ENCODE measurements at regions not wholly inside any gene's neighbourhood (a gene's known extent, or its start where the extent isn't known, plus 50 kb on each side); places are given as distances from the start of the nearest gene placed in this dataset.

GRCh38 chr22:19663821-19664355 is 50.4 kb upstream of the SEPTIN5 start:
- H3K4me3 ChIP-seq (replicated peaks in 1 of 4; ENCODE audit: control extremely low read depth in 1 of 4, insufficient read depth in 1 of 4, low read depth in 3 of 4, low read length in 4 of 4) = no peak overlapping the region
- no peaks in the 10 kb centered on the region for H3K36me3 ChIP-seq (ENCODE audit: control insufficient read depth, insufficient read depth, low read length)
- H3K27me3 ChIP-seq (ENCODE audit: control insufficient read depth, insufficient read depth, low read length) = peaks cover 5% of the 10 kb centered on the region
- H2AFZ ChIP-seq (ENCODE audit: low read length) = no peak overlapping the region
- no peaks in the 10 kb centered on the region for H4K20me1 ChIP-seq (ENCODE audit: control insufficient read depth, extremely low read depth, insufficient read depth, low read length)
- no peaks in the 10 kb centered on the region for H3K79me2 ChIP-seq (ENCODE audit: control insufficient read depth, insufficient read depth, low read length)
- H3K9ac ChIP-seq (ENCODE audit: insufficient read depth, low read length) = no peak overlapping the region
- no peaks in the 10 kb centered on the region for H3K9me3 ChIP-seq (ENCODE audit: control insufficient read depth, insufficient read depth, low read depth, low read length)
- peak; percentile 44 to 74 for DNase-seq (ENCODE audit: low read depth in 2 of 2)
- peak overlapping the region; percentile 78 for H3K4me2 ChIP-seq (ENCODE audit: extremely low read depth, insufficient read depth, low read length)
- TF ChIP-seq CTCF (conservative IDR thresholded peaks at IDR 0.05 in 1 of 2, IDR thresholded peaks at IDR 0.05 in 1 of 2; ENCODE audit: low read depth in 1 of 2, low read length in 2 of 2) (no peak), EZH2 (IDR thresholded peaks at IDR 0.05; ENCODE audit: low read length, missing control alignments) (no peak)
- peaks cover 9% of the 10 kb centered on the region for H3K4me1 ChIP-seq (ENCODE audit: control insufficient read depth, extremely low read depth, insufficient read depth, low read length)
- no peak overlapping the region for H3K27ac ChIP-seq (ENCODE audit: insufficient read depth, low read length)

- Histone ChIP-seq H2AFZ (ENCODE audit: low read length) (no peak overlapping the region), H3K27me3 (ENCODE audit: control insufficient read depth, insufficient read depth, low read length) (peaks cover 8% of the 10 kb centered on the region), H4K20me1 (ENCODE audit: control insufficient read depth, extremely low read depth, insufficient read depth, low read length) (no peaks in the 10 kb centered on the region), H3K36me3 (ENCODE audit: control insufficient read depth, insufficient read depth, low read length) (no peaks in the 10 kb centered on the region), H3K9ac (ENCODE audit: insufficient read depth, low read length) (no peak overlapping the region), H3K4me3 (replicated peaks in 1 of 4; ENCODE audit: control extremely low read depth in 1 of 4, insufficient read depth in 1 of 4, low read depth in 3 of 4, low read length in 4 of 4) (no peak overlapping the region), H3K79me2 (ENCODE audit: control insufficient read depth, insufficient read depth, low read length) (no peaks in the 10 kb centered on the region), H3K4me2 (ENCODE audit: extremely low read depth, insufficient read depth, low read length) (peak overlapping the region; percentile 78), H3K27ac (ENCODE audit: insufficient read depth, low read length) (no peak overlapping the region), H3K9me3 (ENCODE audit: control insufficient read depth, insufficient read depth, low read depth, low read length) (no peaks in the 10 kb centered on the region), H3K4me1 (ENCODE audit: control insufficient read depth, extremely low read depth, insufficient read depth, low read length) (peaks cover 9% of the 10 kb centered on the region)
- DNase-seq (ENCODE audit: low read depth in 2 of 2) = no peak
- TF ChIP-seq EZH2 (IDR thresholded peaks at IDR 0.05; ENCODE audit: low read length, missing control alignments) = no peak
- TF ChIP-seq CTCF (conservative IDR thresholded peaks at IDR 0.05 in 1 of 2, IDR thresholded peaks at IDR 0.05 in 1 of 2; ENCODE audit: low read depth in 1 of 2, low read length in 2 of 2) = no peak
Measured at GRCh38 chr22:19664406-19664805, 49.9 kb upstream of the SEPTIN5 start.

Measured in fibroblast of lung (primary cell).